IMR-90 (cell line): ENCODE measurements at regions not wholly inside any gene's neighbourhood (a gene's known extent, or its start where the extent isn't known, plus 50 kb on each side); places are given as distances from the start of the nearest gene placed in this dataset.

Source experiments
- ATAC-seq: fragments of 200-7000 bp; cut with Tn5 transposase; 2 replicates; pipeline ENCODE4 v1.9.1; 2020; ENCODE audit warnings: low read depth, mild to moderate bottlenecking, moderate library complexity
- BruUV-seq: library from RNA; stranded (reverse); fragments of 400-500 nt; replicated peaks from 2 replicates; lab custom pipeline; 2021; lab: Mats Ljungman, UMichigan
- CTCF ChIA-PET: fragments of 300-600 bp; formaldehyde crosslinking; extraction: SDS; loops from one replicate; lab custom pipeline; 2021; ENCODE audit warnings: antibody characterized with exemption; lab: Yijun Ruan, JAX
- POLR2A ChIA-PET: fragments of 300-600 bp; sonication (Branson Sonifier 250); formaldehyde crosslinking; loops from one replicate; lab custom pipeline; 2022; ENCODE audit warnings: antibody characterized with exemption; ENCODE audit not compliant: unreplicated experiment; lab: Charles Lee
- DNase-seq: peaks from one replicate; pipeline ENCODE4 v3.0.0; 2013
- H2AFZ ChIP-seq: replicated peaks from 2 replicates; pipeline ENCODE3; 2013; ENCODE audit warnings: low read length, mild to moderate bottlenecking; ENCODE audit not compliant: poor library complexity
- H2AK5ac ChIP-seq: 2 replicates; pipeline ENCODE4 v1.6.1; 2013; ENCODE audit warnings: low read depth, low read length, inconsistent platforms
- H2AK9ac ChIP-seq: replicated peaks from 2 replicates; pipeline ENCODE3; 2013; ENCODE audit warnings: mild to moderate bottlenecking, low read depth, low read length, moderate library complexity; ENCODE audit not compliant: poor library complexity
- H2BK120ac ChIP-seq: 2 replicates; pipeline ENCODE4 v1.6.1; 2013; ENCODE audit warnings: low read depth, low read length, inconsistent platforms
- H2BK15ac ChIP-seq: 3 replicates; pipeline ENCODE4 v1.6.1; 2013; ENCODE audit warnings: low read depth, low read length, inconsistent platforms
- H2BK20ac ChIP-seq: 2 replicates; pipeline ENCODE4 v1.6.1; 2013; ENCODE audit warnings: low read depth, mild to moderate bottlenecking, inconsistent platforms, low read length, moderate library complexity
- H2BK5ac ChIP-seq: 2 replicates; pipeline ENCODE4 v1.6.1; 2013; ENCODE audit warnings: mild to moderate bottlenecking, low read depth, low read length, inconsistent platforms; ENCODE audit not compliant: poor library complexity, severe bottlenecking
- H3K14ac ChIP-seq: replicated peaks from 2 replicates; pipeline ENCODE4 v1.6.1; 2013; ENCODE audit warnings: low read depth, low read length, inconsistent platforms
- H3K18ac ChIP-seq: 2 replicates; pipeline ENCODE4 v1.6.1; 2013; ENCODE audit warnings: low read depth, low read length, control low read depth
- H3K23ac ChIP-seq: 2 replicates; pipeline ENCODE4 v1.6.1; 2013; ENCODE audit warnings: low read depth, low read length, inconsistent platforms
- H3K27ac ChIP-seq: 2 replicates; pipeline ENCODE4 v1.5.1; 2013; ENCODE audit warnings: mild to moderate bottlenecking, control low read depth, low read length; ENCODE audit not compliant: insufficient read depth
- H3K27me3 ChIP-seq: 2 replicates; pipeline ENCODE4 v1.6.1; 2013; ENCODE audit warnings: low read length; ENCODE audit not compliant: control insufficient read depth, insufficient read depth
- H3K36me3 ChIP-seq: 2 replicates; pipeline ENCODE4 v1.6.1; 2013; ENCODE audit warnings: low read length, mixed read lengths; ENCODE audit not compliant: control insufficient read depth, insufficient read depth
- H3K4ac ChIP-seq: 2 replicates; pipeline ENCODE4 v1.6.1; 2013; ENCODE audit warnings: low read depth, low read length, inconsistent platforms
- H3K4me1 ChIP-seq: 2 replicates; pipeline ENCODE4 v1.6.1; 2013; ENCODE audit warnings: low read length, mixed read lengths; ENCODE audit not compliant: control insufficient read depth, insufficient read depth
- H3K4me2 ChIP-seq: 2 replicates; pipeline ENCODE4 v1.6.1; 2013; ENCODE audit warnings: low read depth, mild to moderate bottlenecking, control low read depth, low read length, moderate library complexity
- H3K4me3 ChIP-seq: 2 replicates; pipeline ENCODE4 v1.5.1; 2013; ENCODE audit warnings: low read depth, mild to moderate bottlenecking, control low read depth, low read length, moderate library complexity; ENCODE audit not compliant: insufficient read depth
- H3K56ac ChIP-seq: 2 replicates; pipeline ENCODE4 v1.6.1; 2013; ENCODE audit warnings: low read length, inconsistent platforms; ENCODE audit not compliant: insufficient read depth; ENCODE audit errors: extremely low read depth
- H3K79me1 ChIP-seq, 2 experiments: 2 replicates each; pipeline ENCODE4 v1.6.1; 2013; ENCODE audit warnings: low read length in 2 of 2, inconsistent platforms in 1 of 2, low read depth in 1 of 2
- H3K9ac ChIP-seq: 2 replicates; pipeline ENCODE4 v1.6.1; 2013; ENCODE audit warnings: low read depth, low read length, control low read depth
- H3K9me1 ChIP-seq: 2 replicates; pipeline ENCODE4 v1.6.1; 2013; ENCODE audit warnings: low read length, inconsistent platforms; ENCODE audit not compliant: insufficient read depth
- H3K9me3 ChIP-seq: 2 replicates; pipeline ENCODE4 v1.6.1; 2013; ENCODE audit warnings: low read length; ENCODE audit not compliant: control insufficient read depth, insufficient read depth
- H4K20me1 ChIP-seq: 2 replicates; pipeline ENCODE4 v1.6.1; 2013; ENCODE audit warnings: low read length, inconsistent platforms; ENCODE audit not compliant: insufficient read depth
- H4K5ac ChIP-seq: 2 replicates; pipeline ENCODE4 v1.6.1; 2013; ENCODE audit warnings: mild to moderate bottlenecking, low read depth, low read length, control low read depth
- H4K8ac ChIP-seq, 2 experiments: 2 replicates each; pipeline ENCODE4 v1.6.1; 2013; ENCODE audit warnings: low read depth in 2 of 2, low read length in 2 of 2, control low read depth in 1 of 2, inconsistent platforms in 1 of 2
- H4K91ac ChIP-seq: 2 replicates; pipeline ENCODE4 v1.6.1; 2013; ENCODE audit warnings: low read depth, low read length, inconsistent platforms; ENCODE audit not compliant: insufficient read depth
- CEBPB ChIP-seq: IDR thresholded peaks from 2 replicates; pipeline ENCODE4 v1.6.1; 2012; ENCODE audit warnings: low read depth, low read length, improper control_type of control experiment
- MAFK ChIP-seq: IDR thresholded peaks from 2 replicates; pipeline ENCODE4 v1.6.1; 2012; ENCODE audit warnings: low read depth, low read length, improper control_type of control experiment
- MAZ ChIP-seq: IDR thresholded peaks from 2 replicates; pipeline ENCODE4 v1.6.1; 2012; ENCODE audit warnings: low read depth, mild to moderate bottlenecking, low read length, improper control_type of control experiment, moderate library complexity, borderline replicate concordance
- RAD21 ChIP-seq: IDR thresholded peaks from 2 replicates; pipeline ENCODE4 v1.6.1; 2012; ENCODE audit warnings: low read length, improper control_type of control experiment
- dilution Hi-C: fragments of 300-500 bp; cut with HindIII; formaldehyde crosslinking; loops from one replicate; pipeline ENCODE4 v1.14.3; 2018; ENCODE audit warnings: low sequenced_read_pairs; ENCODE audit not compliant: unreplicated experiment
- in situ Hi-C: fragments of 300-500 bp; cut with MboI; formaldehyde crosslinking; loops from 3 replicates; pipeline ENCODE4 v1.14.3; 2019; ENCODE audit warnings: low sequenced_read_pairs, inconsistent platforms, mixed read lengths
- intact Hi-C: fragments of 100-400 bp; cut with micrococcal nuclease; formaldehyde crosslinking; loops from 2 replicates; pipeline ENCODE4 v1.10.0; 2022
- TF ChIP-seq, protein P1 (sequence below): fragments of 150-350 bp; IDR thresholded peaks from 2 replicates; pipeline ENCODE4 v1.6.1; 2016; ENCODE audit warnings: low read depth, mild to moderate bottlenecking, low read length, moderate library complexity, borderline replicate concordance

DNA sequence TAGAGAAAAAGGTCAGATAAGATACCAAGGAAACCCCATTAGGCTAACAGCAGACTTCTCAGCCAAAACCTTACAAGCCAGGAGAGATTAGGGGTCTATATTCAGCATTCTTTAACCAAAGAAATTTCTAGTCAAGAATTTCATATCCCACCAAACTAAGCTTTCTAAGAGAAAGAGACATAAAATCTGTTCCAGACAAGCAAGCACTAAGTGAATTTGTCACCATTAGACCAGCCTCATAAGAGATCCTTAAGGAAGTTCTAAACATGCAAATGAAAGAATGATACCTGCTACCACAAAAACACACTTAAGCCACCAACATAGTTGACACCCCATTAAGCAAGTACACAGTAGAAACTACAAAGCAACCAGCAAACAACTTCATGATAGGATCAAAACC is 276.2 kb downstream of the C11orf87 start:
- TF ChIP-seq MAZ (no peak), CEBPB (no peak), MAFK (no peak), RAD21 (no peak)
- TF ChIP-seq, protein P1, sequence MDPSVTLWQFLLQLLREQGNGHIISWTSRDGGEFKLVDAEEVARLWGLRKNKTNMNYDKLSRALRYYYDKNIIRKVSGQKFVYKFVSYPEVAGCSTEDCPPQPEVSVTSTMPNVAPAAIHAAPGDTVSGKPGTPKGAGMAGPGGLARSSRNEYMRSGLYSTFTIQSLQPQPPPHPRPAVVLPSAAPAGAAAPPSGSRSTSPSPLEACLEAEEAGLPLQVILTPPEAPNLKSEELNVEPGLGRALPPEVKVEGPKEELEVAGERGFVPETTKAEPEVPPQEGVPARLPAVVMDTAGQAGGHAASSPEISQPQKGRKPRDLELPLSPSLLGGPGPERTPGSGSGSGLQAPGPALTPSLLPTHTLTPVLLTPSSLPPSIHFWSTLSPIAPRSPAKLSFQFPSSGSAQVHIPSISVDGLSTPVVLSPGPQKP = no peak
- no peak overlapping the region for H3K9ac ChIP-seq
- no peaks in the 10 kb centered on the region; the same call in 1 of the 2 replicates for H3K27me3 ChIP-seq
- H4K8ac ChIP-seq = no peak overlapping the region
- H2BK120ac ChIP-seq = no peak overlapping the region
- no peaks in the 10 kb centered on the region for H3K36me3 ChIP-seq
- peaks cover 14% of the 10 kb centered on the region for H3K9me3 ChIP-seq
- no peak overlapping the region for H2AK5ac ChIP-seq
- ATAC-seq = no peak
- no peaks in the 10 kb centered on the region for H3K4me1 ChIP-seq
- no peaks in the 10 kb centered on the region for H3K9me1 ChIP-seq
- H4K20me1 ChIP-seq = no peaks in the 10 kb centered on the region
- in situ Hi-C loops (loop anchor here (10.0 kb wide), 1 partner anchor 993 kb away; no protein-coding TSS in a partner anchor), dilution Hi-C loops (no loop called here), intact Hi-C loops (loop anchor here (10.0 kb wide), 1 partner anchor 823 kb away; no protein-coding TSS in a partner anchor)
- no peak overlapping the region for H3K4me2 ChIP-seq
- POLR2A ChIA-PET = no interaction called here
- H3K27ac ChIP-seq = no peak overlapping the region
- DNase-seq = no peak
- H2BK15ac ChIP-seq = no peak overlapping the region
- no peak overlapping the region for H2AK9ac ChIP-seq
- no peak overlapping the region for H4K5ac ChIP-seq
- H3K4ac ChIP-seq = no peak overlapping the region
- H2BK20ac ChIP-seq = no peak overlapping the region
- no peak overlapping the region for H2BK5ac ChIP-seq
- no peak overlapping the region for H3K4me3 ChIP-seq
- H2AFZ ChIP-seq = no peak overlapping the region
- no peak overlapping the region for H3K18ac ChIP-seq
- H4K91ac ChIP-seq = no peak overlapping the region
- H3K56ac ChIP-seq = no peak overlapping the region
- H3K23ac ChIP-seq = no peak overlapping the region
- no peaks in the 10 kb centered on the region for H3K79me1 ChIP-seq
- H3K14ac ChIP-seq = no peak overlapping the region
- no TSS peak for BruUV-seq
- CTCF ChIA-PET = interaction anchor here (3.5 kb wide), 1 partner anchor 1000 kb away, joined by 15 read pairs; no protein-coding TSS in a partner anchor
